Activated T-helper 2 cell treated with anti-CD3 and anti-CD28 coated beads, Interferon-gamma antibody, Interleukin-2, Interleukin-4, amounts not matched to agents 10 μg/mL and 5 μg/mL and 100 μg/mL, durations not matched to agents 14 hours and 24 hours and 36 hours (primary cell): ENCODE measurements at regions not wholly inside any gene's neighbourhood (a gene's known extent, or its start where the extent isn't known, plus 50 kb on each side); places are given as distances from the start of the nearest gene placed in this dataset.
A peak's percentile ranks its signal among the peaks of the same experiment; 100 is the strongest.
"Not testable (repeated sequence)": the region's sequence is repeated elsewhere in the genome, so short reads cannot be mapped to it uniquely, and the experiment has no call there.

Experiments
- DNase-seq: peaks from one replicate; pipeline ENCODE4 v3.0.0; 2021; ENCODE audit warnings: low spot score
- H3K27ac Mint-ChIP-seq: one replicate; pipeline ENCODE4 v1.8.0; 2021; ENCODE audit warnings: mixed read lengths
- H3K27me3 Mint-ChIP-seq: one replicate; pipeline ENCODE4 v1.8.0; 2021; ENCODE audit warnings: low read depth, mixed read lengths
- H3K36me3 Mint-ChIP-seq: one replicate; pipeline ENCODE4 v1.8.0; 2021; ENCODE audit warnings: low read depth, mixed read lengths
- H3K4me1 Mint-ChIP-seq: one replicate; pipeline ENCODE4 v1.8.0; 2021; ENCODE audit warnings: low read depth, mixed read lengths
- H3K4me3 Mint-ChIP-seq: one replicate; pipeline ENCODE4 v1.8.0; 2021; ENCODE audit warnings: low read depth, mild to moderate bottlenecking, moderate library complexity, mixed read lengths
- H3K9me3 Mint-ChIP-seq: one replicate; pipeline ENCODE4 v1.8.0; 2021; ENCODE audit warnings: mixed read lengths
- intact Hi-C: fragments of 100-400 bp; cut with micrococcal nuclease; formaldehyde crosslinking; loops from one replicate; pipeline ENCODE4 v1.15.1; 2023

GRCh38 chr22:18731075-18731666 is 119.5 kb upstream of the RIMBP3 start:
- Mint-ChIP-seq H3K4me3 (no peak overlapping the region), H3K27me3 (no peaks in the 10 kb centered on the region), H3K9me3 (peaks cover 3% of the 10 kb centered on the region), H3K27ac (no peak overlapping the region), H3K36me3 (no peaks in the 10 kb centered on the region), H3K4me1 (no peaks in the 10 kb centered on the region)
- DNase-seq, result no peak
- intact Hi-C loops, result no loop called here

- H3K27ac Mint-ChIP-seq, H3K4me3 Mint-ChIP-seq, H3K27me3 Mint-ChIP-seq, H3K4me1 Mint-ChIP-seq, intact Hi-C loops, H3K36me3 Mint-ChIP-seq, H3K9me3 Mint-ChIP-seq: not testable (repeated sequence)
- peak; percentile 69 for DNase-seq
Measured at GRCh38 chr22:18730410-18730809, 118.7 kb upstream of the RIMBP3 start.
